Activated CD8-positive, alpha-beta memory T cell treated with anti-CD3 and anti-CD28 coated beads, Interleukin-2, amount 50 U/mL, for 48 hours (primary cell): ENCODE measurements at regions not wholly inside any gene's neighbourhood (a gene's known extent, or its start where the extent isn't known, plus 50 kb on each side); places are given as distances from the start of the nearest gene placed in this dataset.
"Not testable (repeated sequence)": the region's sequence is repeated elsewhere in the genome, so short reads cannot be mapped to it uniquely, and the experiment has no call there.

Experiments
- DNase-seq: peaks from one replicate; pipeline ENCODE4 v3.0.0-alpha.2; 2020

DNA sequence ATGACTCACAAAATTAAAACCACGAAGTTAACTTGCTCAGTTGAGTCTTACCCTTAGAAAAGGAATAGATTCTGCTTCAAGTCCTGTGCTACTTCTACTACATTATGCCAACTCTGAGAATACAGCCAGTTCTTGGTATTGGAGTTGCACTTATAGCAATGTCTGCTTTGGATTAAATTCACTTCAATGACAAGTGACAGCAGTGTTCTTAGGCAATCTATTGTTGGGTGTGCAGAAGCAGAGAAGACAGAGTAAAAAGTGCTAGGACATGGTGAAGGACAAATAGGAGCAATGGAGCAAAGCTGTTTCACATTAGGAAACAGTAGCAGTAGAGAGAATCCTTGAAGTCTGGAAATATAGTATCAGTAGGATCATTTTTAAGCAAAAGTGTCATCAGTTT, 713.1 kb downstream of the SI start:
- DNase-seq: no peak

DNA sequence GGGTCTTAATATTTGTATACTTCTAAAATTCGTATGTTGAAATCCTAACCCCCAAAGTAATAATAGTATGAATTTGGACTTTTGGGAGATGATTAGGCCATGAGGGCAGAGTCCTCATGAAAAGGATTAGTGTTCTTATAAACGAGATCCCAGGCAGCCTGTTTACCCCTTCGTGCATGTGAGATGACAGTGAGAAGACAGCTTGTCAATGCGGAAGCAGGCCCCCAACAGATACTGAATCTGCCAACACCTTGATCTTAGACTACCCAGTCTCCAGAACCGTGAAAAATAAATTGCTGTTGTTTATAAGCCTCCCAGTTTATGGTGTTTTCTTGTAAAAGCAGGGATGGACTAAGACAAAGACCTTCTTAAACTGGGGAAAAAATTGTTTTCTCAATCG, 714.2 kb downstream of the SI start:
- DNase-seq: no peak

DNA sequence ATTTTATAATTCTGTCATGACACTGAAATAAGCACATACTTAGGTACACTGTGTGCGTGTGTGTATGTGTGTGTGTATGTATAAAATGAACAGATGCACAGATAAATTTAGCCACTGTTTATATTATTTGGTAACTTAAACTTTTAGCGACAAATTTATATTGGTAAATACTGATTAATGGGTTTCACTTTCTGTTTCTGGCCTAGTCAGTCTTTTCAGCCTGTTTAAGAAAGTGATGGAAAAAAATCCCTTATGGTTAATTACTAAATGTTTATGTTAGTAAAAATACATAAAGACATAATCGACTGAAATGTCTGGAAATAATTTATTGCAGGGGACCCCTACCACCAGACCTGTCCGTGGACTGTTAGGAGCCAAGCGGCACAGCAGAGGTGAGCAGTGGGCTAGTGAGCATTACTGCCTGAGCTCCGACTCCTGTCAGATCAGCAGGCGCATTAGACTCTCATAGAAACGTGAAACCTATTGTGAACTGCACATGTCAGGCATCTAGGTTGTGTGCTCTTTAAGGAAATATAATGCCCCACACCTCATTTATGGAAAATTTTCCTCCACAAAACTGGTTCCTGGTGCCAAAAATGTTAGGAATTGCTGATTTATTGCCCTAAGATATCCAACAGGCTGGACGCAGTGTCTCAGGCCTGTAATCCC, 717.4 kb downstream of the SI start:
- no peak for DNase-seq

DNA sequence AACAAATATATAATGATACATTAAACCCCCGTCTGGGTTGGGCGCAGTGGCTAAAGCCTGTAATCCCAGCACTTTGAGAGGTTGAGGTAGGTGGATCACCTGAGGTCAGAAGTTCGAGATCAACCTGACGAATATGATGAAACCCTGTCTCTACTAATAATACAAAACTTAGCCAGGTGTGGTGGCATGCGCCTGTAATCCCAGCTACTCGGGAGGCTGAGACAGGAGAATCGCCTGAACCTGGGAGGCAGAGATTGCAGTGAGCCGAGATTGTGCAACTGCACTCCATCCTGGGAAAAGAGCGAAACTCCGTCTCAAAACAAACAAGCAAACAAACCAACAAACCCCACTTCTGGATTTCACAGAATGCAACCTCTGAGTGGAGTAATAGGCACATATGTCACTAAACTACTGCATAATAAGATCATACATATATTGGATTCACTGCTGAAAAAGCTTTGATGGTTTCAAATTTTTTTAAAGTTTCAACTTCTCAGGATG, 718.2 kb downstream of the SI start:
- DNase-seq: no peak

DNA sequence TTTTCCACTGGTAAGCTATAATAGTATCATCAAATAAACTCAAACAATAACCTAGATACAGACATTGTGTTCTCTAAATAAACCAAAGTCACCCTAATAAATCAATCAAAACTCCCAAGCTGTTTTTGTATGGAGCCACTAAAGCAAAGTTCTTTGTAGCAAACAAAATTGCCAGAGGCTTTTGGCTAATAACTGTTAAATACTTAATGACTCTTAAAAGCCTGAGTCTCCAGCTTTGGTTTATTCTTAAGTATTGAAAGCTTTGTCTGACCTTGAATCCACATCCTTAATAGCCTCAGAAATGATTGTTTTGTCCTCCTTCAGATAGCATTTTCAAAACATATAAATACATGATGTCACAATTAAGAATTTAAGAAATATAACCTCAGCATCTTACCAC, 725.3 kb downstream of the SI start:
- DNase-seq: no peak

DNA sequence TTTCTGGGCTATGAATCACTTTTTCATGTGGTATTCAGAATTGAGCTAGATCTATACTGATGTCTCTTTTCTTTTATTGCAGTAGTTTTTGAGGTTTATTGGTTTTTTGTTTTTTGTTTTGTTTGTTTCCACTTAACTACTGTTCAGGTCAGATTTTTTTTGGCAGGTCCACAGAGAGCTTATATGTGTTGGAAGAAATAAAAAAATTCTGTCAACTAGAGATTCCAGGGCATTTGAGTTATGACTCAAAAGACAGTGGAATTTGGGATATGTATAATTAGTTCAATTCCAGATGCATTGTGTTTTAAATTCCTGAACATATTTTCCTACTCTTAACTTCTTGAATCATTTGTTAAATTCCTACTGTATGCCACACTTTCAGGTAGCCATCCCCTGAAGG, 727.2 kb downstream of the SI start:
- DNase-seq: no peak

DNA sequence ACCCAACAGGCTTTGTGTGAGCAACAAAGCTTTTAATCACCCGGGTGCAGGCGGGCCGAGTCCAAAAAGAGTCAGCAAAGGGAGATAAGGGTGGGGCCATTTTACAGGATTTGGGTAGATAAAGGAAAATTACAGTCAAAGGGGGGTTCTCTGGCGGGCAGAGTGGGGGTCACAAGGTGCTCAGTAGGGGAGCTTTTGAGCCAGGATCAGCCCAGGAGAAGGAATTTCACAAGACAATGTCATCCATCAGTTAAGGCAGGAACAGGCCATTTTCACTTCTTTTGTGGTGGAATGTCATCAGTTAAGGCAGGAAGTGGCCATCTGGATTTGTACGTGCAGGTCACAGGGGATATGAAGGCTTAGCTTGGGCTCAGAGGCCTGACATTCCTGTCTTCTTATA, 736.1 kb downstream of the SI start:
- not testable (repeated sequence) for DNase-seq

DNA sequence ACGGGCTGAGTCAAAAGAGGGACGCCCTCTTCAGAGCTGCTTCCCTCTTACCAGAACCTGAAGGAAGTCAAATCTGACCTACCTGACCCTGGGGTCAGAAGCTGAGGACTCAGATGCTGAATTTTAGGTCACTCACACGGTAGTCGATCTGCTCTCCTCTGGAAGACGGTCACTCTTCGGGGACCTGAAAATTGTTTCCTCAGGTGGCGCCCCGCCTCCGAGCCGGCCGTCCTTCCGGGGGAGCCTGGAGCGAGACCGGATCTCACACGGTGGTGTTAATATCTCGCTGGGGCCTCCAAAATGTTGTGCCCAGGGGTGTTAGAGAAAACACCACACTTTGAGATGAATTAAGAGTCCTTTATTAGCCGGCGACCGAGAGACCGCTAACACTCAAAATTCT, 737.2 kb downstream of the SI start:
- DNase-seq: no peak

DNA sequence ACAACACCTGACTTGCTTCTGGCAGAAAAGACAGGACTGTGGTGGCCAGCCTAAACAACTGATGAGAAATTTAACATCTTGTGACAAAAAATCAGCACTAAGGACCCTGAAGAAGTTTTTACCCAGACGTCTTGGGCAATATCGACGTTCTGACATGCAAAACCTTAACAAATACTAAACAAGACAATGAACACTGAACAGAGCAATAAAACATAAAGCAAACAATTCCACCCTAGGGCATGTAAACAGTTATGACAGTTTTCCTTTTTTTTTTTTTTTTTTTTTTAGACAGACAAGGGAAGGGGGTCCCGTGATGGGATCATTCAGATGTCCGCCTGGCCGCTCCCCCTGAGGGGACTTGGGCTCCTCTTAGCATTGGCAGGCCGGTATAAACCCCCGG, 738.0 kb downstream of the SI start:
- no peak for DNase-seq

DNA sequence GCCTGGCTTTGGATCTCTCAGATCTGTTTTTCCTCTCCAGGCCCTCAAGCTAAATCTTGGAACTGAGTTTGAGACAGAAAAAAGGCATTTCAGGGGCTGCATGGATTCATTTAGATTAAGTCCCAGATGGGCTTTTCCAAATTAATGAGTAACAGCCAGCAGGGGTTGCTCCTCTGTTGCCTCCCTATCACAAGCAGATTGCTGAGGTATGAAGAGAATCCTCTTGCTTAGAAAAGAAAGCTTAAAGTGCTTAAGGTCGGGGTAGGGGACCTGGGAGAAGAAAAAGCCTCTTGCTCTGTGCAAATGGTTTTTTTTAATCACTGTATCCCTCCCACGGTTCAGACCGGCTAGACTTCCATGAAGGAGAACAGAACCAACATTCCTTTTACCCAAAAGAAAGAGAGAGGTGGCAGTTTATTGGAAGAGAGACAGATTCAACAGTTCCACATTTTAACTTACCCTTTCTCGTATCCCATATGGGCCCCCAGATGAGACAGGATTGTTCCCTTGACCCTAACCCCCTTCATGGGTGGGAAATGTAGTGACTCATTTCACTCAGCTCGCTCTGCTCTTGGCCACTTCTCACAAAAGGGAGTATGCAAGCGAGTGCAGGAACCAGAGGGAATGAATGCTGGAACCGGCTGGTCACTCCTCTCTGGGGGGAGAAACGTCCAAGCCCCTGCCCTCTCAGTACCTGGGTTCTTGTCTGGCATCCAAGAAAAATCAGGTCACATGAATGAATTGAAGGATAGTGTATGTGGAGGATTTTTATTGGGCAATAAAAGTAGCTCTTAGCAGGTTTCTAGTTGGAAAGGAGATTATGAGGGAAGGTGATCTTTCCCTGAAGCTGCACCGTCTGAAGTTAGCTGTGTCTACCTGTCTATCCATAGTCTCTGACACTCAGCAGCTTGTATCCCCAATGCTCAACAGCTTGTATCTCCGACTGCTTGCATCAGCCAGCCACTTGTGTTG, 745.2 kb downstream of the SI start:
- DNase-seq: no peak

DNA sequence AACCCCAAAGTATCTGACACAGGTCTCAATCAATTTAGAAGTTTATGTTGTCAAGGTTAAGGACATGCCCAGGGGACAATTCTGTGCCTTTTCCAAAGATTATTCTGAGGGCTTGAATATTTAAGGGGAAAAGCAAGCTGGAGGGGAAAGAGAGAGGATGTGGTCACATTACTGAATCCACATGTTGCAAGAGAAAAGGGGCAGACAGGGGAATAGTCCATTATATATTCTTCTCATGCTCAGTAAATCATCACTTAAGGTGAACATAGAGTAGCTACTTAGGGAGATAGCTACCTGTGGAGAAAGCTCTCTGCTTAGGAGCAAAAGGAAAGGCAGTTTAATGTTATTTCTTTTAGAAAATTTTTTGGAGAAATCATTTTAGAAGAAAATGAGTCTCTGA, 751.6 kb downstream of the SI start:
- DNase-seq: no peak

DNA sequence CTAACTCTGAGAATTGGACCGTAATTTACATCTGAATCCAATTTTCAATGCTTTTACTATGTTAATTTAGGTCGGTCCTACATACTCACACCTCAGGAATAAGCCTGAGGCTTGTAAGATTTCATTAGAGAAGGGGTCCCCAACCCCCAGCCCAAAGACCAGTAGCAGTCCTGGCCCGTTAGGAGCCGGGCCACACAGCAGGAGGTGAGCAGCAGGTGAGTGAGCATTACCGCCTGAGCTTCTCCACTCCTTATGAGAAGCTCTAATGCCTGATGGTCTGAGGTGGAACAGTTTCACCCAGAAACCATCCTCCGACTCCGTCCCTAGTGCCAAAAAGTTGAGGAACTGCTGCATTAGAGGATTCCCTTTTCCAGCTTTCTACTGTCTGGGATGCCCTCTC, 757.3 kb downstream of the SI start:
- DNase-seq: no peak

DNA sequence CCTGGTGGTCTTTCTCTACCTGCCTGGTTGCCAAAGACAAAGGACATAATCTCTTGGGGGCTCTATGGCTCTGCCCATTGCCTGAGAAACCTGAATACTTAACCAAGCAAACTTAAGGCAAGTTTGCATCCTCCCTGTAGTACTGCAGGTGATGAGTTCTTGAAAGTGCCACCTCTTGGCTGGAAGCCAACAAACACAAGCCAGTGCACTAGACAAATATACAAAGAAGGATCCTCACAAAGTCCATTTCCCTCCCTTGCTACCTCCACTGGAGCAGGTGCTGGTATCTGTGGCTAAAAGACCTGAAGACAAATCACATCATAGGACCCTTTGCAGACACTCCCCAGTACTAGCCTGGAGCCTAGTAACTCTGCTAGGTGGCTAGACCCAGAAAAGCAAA, 772.3 kb downstream of the SI start:
- no peak for DNase-seq

DNA sequence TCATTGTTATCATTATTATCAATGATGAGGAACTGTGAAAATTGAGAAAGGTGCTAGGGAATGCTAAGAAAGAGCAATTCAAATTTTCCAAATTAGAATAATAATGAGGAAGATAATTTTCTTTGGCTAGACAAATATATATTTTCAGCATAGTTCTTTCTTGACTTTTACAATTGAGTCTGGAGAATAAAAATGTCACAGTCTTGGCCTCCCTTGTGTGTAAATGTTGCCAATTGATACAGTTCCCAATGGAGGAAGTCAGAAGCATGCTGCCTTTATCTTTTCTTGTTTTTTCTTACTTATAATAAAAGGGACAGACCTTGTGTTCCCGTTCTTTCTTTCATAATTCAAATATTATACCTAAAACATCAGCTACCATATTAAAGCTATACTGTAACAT, 774.4 kb downstream of the SI start:
- DNase-seq: no peak

DNA sequence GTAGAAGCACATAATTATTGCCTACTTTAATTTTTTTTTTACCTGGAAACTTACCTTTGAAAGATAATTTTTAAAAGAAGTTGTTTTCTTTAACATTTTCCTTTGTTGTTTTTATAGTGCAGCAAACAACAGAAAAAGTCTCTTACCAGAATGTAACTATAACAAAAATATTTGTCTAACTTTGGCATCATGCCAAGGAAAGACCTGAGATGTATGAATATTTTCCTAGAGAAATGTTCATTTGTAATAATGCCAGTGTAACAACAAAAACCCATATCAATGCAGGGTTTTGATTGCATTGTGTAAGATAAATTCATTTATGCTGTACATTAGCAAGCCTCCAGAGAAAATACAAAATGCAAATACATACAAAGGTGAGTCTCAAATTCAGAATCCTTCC, 775.7 kb downstream of the SI start:
- DNase-seq: no peak

DNA sequence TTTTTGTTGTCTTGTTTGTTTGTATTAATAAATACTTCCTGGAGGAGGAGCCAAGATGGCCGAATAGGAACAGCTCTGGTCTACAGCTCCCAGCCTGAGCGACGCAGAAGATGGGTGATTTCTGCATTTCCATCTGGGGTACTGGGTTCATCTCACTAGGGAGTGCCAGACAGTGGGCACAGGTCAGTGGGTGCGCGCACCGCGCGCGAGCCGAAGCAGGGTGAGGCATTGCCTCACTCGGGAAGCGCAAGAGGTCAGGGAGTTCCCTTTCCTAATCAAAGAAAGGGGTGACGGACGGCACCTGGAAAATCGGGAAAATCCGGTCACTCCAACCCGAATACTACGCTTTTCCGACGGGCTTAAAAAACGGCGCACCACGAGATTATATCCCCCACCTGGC, 786.8 kb downstream of the SI start:
- not testable (repeated sequence) for DNase-seq

DNA sequence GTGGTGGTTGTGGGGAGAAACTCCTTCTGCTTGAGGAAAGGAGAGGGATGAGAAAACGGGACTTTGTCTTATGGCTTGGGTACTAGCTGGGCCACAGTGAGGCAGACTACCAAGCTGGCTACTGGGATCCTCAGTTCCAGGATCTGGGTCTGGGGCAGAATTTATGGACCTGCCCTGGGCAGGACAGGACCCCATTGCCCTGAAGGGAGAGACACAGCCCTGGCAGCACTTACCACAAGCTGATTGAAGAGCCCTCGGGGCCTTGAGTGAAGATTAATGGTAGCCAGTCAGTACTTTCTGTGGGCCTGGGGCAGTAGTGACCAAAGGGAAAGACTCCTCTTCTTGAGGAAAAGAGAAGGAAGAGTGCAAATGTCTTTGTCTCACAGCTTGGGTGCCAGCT, 799.7 kb downstream of the SI start:
- DNase-seq: no peak

DNA sequence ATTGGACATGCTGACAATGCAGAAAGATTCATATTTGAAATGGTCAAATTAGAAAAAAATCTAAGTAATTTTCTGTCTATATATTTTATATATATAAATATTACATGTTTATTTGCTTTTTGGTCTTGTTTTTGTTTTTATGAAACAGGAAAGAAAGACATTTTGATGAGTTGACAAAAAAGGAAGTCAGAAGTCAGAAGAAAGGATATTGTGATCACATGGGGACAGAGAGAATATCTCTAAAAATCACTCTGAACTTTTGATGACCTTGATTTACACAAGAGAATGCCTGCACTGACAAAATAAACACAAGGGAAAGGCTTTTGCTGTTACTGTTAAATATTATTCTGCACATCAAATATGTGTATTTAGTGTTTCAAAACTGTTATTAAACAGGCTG, 811.2 kb downstream of the SI start:
- no peak for DNase-seq

DNA sequence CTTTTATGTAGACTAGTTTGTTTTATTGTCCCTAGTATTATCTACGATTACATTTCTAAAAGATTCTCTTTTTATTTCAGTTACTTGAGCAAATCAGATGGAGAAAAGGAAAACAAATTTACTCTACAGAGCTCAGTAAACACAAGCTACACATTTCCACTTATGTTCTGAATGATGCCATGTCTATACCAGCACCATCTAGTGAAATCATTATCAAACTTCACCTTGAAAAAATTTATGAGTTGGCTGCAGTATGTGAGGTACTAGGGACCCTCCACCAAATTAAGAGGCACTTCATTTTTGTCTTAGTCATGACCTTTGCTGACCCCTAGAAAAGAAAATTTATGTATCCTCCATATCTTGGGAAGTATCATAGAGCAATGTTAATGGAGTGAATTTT, 827.4 kb downstream of the SI start:
- no peak for DNase-seq

DNA sequence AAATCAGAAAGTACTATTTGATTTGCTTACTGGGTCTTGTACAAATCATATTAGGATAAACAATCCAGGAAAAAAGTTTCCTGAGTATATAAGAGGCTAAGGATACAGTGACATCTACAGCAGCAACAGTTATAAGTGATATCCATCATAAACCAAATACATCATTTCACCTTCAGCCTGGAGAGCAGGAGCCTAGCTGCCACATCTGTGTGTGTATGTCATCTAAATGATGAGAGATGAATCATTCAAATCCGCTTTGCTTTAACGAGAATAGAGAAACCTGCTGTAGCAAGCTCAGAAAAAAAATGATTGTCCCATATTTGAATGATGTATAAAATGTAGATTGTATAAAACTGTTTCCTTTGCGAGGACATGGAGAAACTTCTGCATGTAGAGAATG, 841.4 kb downstream of the SI start:
- DNase-seq: no peak

DNA sequence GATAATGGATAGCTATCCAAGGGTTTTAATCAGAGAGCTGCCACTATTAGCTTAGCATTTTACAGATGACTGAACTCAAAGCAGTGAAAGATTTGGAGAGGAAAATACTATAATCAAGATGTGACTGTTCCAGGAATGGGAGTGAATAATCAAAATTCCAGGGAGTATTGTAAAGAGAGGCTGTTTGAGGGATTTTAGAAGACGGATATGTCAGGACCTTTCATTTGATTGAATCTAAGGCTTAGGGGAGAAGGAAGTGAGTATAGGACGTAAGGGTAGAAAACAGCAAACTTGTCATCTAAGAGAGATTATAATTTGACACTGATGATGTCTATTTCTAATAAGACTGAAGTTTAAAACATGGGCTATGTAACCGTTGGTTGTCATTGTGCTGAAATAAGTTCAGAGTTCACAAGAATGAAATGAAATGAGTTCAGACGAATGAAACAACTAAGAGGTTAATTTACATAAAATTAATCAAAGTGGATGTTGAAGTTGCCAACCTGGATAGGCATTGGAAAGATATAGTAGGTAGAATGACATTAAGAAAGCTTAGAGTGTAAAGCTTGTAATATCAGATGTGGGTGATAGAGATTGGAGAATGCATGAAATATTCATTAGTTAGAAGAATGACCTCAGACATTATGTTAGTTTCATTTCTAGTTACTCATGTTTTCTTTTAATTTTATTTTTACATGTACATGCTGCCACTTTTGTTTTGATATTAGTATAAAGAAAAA, 842.8 kb downstream of the SI start:
- DNase-seq: no peak

DNA sequence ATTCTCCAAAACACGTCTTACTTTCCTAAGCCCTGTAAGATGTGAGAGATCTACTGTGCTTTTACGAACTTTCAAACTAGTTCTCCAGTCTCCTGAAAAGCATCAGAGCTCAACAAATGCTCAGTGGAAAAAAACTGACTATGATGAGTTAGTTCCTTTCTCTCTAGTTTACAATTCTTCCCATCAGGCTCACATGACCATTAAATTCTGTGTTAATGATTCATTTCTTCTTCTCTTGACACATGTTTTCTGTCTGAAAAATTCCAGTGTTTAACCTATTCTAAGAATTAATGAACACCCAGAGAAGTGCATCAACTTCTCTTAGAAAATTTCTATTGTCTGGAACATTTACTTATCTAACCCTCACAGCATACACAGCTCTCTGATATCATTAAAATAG, 844.3 kb downstream of the SI start:
- DNase-seq: no peak

DNA sequence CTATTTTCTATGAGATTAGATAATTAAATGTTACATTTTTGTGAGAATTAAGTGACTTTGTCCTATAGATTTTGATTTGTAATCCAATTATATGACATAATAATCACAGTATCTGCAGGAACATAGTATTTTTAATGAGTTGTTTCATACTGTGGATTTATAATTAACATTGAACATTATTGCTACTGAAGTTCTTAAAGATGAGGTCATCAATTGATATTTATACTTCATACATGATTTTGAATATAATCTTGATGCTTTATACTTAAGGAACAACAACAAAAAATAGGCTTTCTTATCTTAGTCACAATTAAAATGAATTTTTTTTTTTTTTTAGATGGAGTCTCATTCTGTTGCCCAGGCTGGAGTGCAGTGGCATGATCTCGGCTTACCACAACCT, 846.6 kb downstream of the SI start:
- DNase-seq: no peak
